Breast epithelium (tissue), 4 donors: ENCODE measurements at regions not wholly inside any gene's neighbourhood (a gene's known extent, or its start where the extent isn't known, plus 50 kb on each side); places are given as distances from the start of the nearest gene placed in this dataset.

Source experiments
- DNase-seq, 2 donors: peaks; one replicate each; pipeline ENCODE4 v3.0.0-alpha.2; 2019; ENCODE audit warnings: low spot score in 2 of 2
- H3K27ac ChIP-seq, 2 donors: fragments of 200-600 bp; sonication (generic) in 1 of 2; one replicate each; pipeline ENCODE4 v1.5.1; 2016 to 2019; ENCODE audit warnings: mild to moderate bottlenecking in 1 of 2
- H3K27me3 ChIP-seq, 2 donors: fragments of 200-600 bp; sonication (generic) in 1 of 2; one replicate each; pipeline versions ENCODE4 v1.5.1 to v1.6.0; 2017 to 2019; ENCODE audit warnings: control low read depth in 1 of 2, mild to moderate bottlenecking in 1 of 2
- H3K36me3 ChIP-seq: fragments of 200-600 bp; one replicate; pipeline ENCODE4 v1.5.1; 2019
- H3K4me1 ChIP-seq, 2 donors: fragments of 200-600 bp; sonication (generic); one replicate each; pipeline ENCODE4 v1.5.1; 2016 to 2019; ENCODE audit warnings: control low read depth in 1 of 2
- H3K4me3 ChIP-seq, 3 donors: fragments of 200-600 bp; sonication (generic); 1 replicate in 2 of 3; 2 replicates in 1 of 3; pipeline ENCODE4 v1.5.1; 2016 to 2019; ENCODE audit warnings: mild to moderate bottlenecking in 3 of 3, moderate library complexity in 2 of 3
- H3K9me3 ChIP-seq, 2 donors: fragments of 200-600 bp; sonication (generic) in 1 of 2; one replicate each; pipeline ENCODE4 v1.5.1; 2016 to 2019; ENCODE audit warnings: control low read depth in 1 of 2
- CTCF ChIP-seq, 3 donors: fragments of 450-650 bp; IDR thresholded peaks; one replicate each; pipeline ENCODE4 v1.5.1; 2016 to 2017; ENCODE audit warnings: antibody characterized with exemption in 3 of 3, mild to moderate bottlenecking in 3 of 3, moderate library complexity in 3 of 3
- POLR2A ChIP-seq: fragments of 450-650 bp; IDR thresholded peaks from one replicate; pipeline ENCODE4 v1.6.1; 2016; ENCODE audit warnings: antibody characterized with exemption, mild to moderate bottlenecking, moderate library complexity
- POLR2AphosphoS5 ChIP-seq, 3 donors: sonication (generic); formaldehyde crosslinking; IDR thresholded peaks; one replicate each; pipeline ENCODE4 v1.6.1; 2017; ENCODE audit warnings: antibody characterized with exemption in 3 of 3
- intact Hi-C: fragments of 100-400 bp; cut with DNase I; formaldehyde crosslinking; loops from one replicate; pipeline ENCODE4 v1.15.1; 2023; ENCODE audit warnings: low total_unique reads

- TF ChIP-seq CTCF (IDR thresholded peaks at IDR 0.05) = no peak
- no peak for TF ChIP-seq POLR2A
- TF ChIP-seq POLR2AphosphoS5 (IDR thresholded peaks at IDR 0.05) = no peak
- no peak overlapping the region for H3K27ac ChIP-seq
- intact Hi-C loops = no loop called here
- H3K9me3 ChIP-seq = no peaks in the 10 kb centered on the region
- DNase-seq = no peak
- peaks cover 0 to 4% of the 10 kb centered on the region in 2 donors for H3K4me1 ChIP-seq
- no peaks in the 10 kb centered on the region for H3K27me3 ChIP-seq
- no peak overlapping the region for H3K4me3 ChIP-seq
- H3K36me3 ChIP-seq = no peaks in the 10 kb centered on the region
Measured at GRCh38 chr11:100584201-100584985, 102.7 kb upstream of the ARHGAP42 start.

- TF ChIP-seq POLR2A (no peak), CTCF (IDR thresholded peaks at IDR 0.05) (no peak), POLR2AphosphoS5 (IDR thresholded peaks at IDR 0.05) (peak in 2 of 3 donors; percentile 31 to 59)
- Histone ChIP-seq H3K9me3 (no peaks in the 10 kb centered on the region), H3K4me3 (no peak overlapping the region), H3K36me3 (no peaks in the 10 kb centered on the region), H3K4me1 (peaks cover 0 to 4% of the 10 kb centered on the region in 2 donors), H3K27me3 (no peaks in the 10 kb centered on the region), H3K27ac (peak overlapping the region; percentile 11 to 74)
- DNase-seq = no peak
- intact Hi-C loops = no loop called here
Measured at GRCh38 chr11:100585728-100586127, 101.4 kb upstream of the ARHGAP42 start.

GRCh38 chr11:100586361-100587101, 100.6 kb upstream of the ARHGAP42 start:
- peak overlapping the region; percentile 11 to 74 for H3K27ac ChIP-seq
- H3K36me3 ChIP-seq = no peaks in the 10 kb centered on the region
- no peaks in the 10 kb centered on the region for H3K27me3 ChIP-seq
- H3K4me3 ChIP-seq = no peak overlapping the region
- no peaks in the 10 kb centered on the region for H3K9me3 ChIP-seq
- H3K4me1 ChIP-seq = peaks cover 0 to 4% of the 10 kb centered on the region in 2 donors
- no peak for DNase-seq
- intact Hi-C loops = no loop called here
- TF ChIP-seq POLR2A = no peak
- no peak for TF ChIP-seq POLR2AphosphoS5 (IDR thresholded peaks at IDR 0.05)
- TF ChIP-seq CTCF (IDR thresholded peaks at IDR 0.05) = no peak

GRCh38 chr11:100592619-100593260, 94.3 kb upstream of the ARHGAP42 start:
- no peak overlapping the region for H3K4me3 ChIP-seq
- no peaks in the 10 kb centered on the region for H3K36me3 ChIP-seq
- DNase-seq = no peak
- no peak overlapping the region for H3K27ac ChIP-seq
- no peaks in the 10 kb centered on the region for H3K4me1 ChIP-seq
- intact Hi-C loops = no loop called here
- TF ChIP-seq POLR2AphosphoS5 (IDR thresholded peaks at IDR 0.05) (no peak), POLR2A (no peak), CTCF (IDR thresholded peaks at IDR 0.05) (no peak)
- H3K9me3 ChIP-seq = no peaks in the 10 kb centered on the region
- H3K27me3 ChIP-seq = no peaks in the 10 kb centered on the region

- intact Hi-C loops = no loop called here
- no peak overlapping the region for H3K27ac ChIP-seq
- no peaks in the 10 kb centered on the region for H3K36me3 ChIP-seq
- H3K9me3 ChIP-seq = no peaks in the 10 kb centered on the region
- H3K4me1 ChIP-seq = no peaks in the 10 kb centered on the region
- H3K4me3 ChIP-seq = no peak overlapping the region
- no peak for TF ChIP-seq CTCF (IDR thresholded peaks at IDR 0.05)
- no peak for TF ChIP-seq POLR2AphosphoS5 (IDR thresholded peaks at IDR 0.05)
- TF ChIP-seq POLR2A = no peak
- H3K27me3 ChIP-seq = no peaks in the 10 kb centered on the region
- no peak for DNase-seq
Measured at GRCh38 chr11:100593291-100593690, 93.8 kb upstream of the ARHGAP42 start.
